IPS-11a (cell line): ENCODE measurements at regions not wholly inside any gene's neighbourhood (a gene's known extent, or its start where the extent isn't known, plus 50 kb on each side); places are given as distances from the start of the nearest gene placed in this dataset.
"Not testable (repeated sequence)": the region's sequence is repeated elsewhere in the genome, so short reads cannot be mapped to it uniquely, and the experiment has no call there.

Source experiments
- H3K4me3 ChIP-seq: one replicate; pipeline ENCODE4 v1.5.1; 2013; ENCODE audit warnings: low read depth, low read length, control low read depth

GRCh38 chr9:101893661-101894646 is 155.5 kb upstream of the GRIN3A start:
- H3K4me3 ChIP-seq: no peak overlapping the region

GRCh38 chr9:101881508-101881907 is 143.1 kb upstream of the GRIN3A start:
- H3K4me3 ChIP-seq: no peak overlapping the region

- H3K4me3 ChIP-seq: no peak overlapping the region
These were observed 142.4 kb upstream of the GRIN3A start for GRCh38 chr9:101880846-101881245.

- H3K4me3 ChIP-seq: no peak overlapping the region
These were observed 140.3 kb upstream of the GRIN3A start for GRCh38 chr9:101878734-101879133.

- H3K4me3 ChIP-seq: no peak overlapping the region
These were observed 139.0 kb upstream of the GRIN3A start for GRCh38 chr9:101877439-101877838.

- no peak overlapping the region for H3K4me3 ChIP-seq
These were observed 123.0 kb upstream of the GRIN3A start for GRCh38 chr9:101861472-101861871.

GRCh38 chr9:101860920-101861319 is 122.5 kb upstream of the GRIN3A start:
- H3K4me3 ChIP-seq: no peak overlapping the region

GRCh38 chr9:101859620-101860019 is 121.2 kb upstream of the GRIN3A start:
- no peak overlapping the region for H3K4me3 ChIP-seq

- H3K4me3 ChIP-seq: no peak overlapping the region
These were observed 119.6 kb upstream of the GRIN3A start for GRCh38 chr9:101858026-101858425.

GRCh38 chr9:101849102-101849707 is 110.8 kb upstream of the GRIN3A start:
- no peak overlapping the region for H3K4me3 ChIP-seq

- H3K4me3 ChIP-seq: no peak overlapping the region
These were observed 110.1 kb upstream of the GRIN3A start for GRCh38 chr9:101848485-101848919.

- H3K4me3 ChIP-seq: no peak overlapping the region
These were observed 107.7 kb upstream of the GRIN3A start for GRCh38 chr9:101846161-101846560.

- H3K4me3 ChIP-seq: no peak overlapping the region
These were observed 102.3 kb upstream of the GRIN3A start for GRCh38 chr9:101840694-101841188.

- not testable (repeated sequence) for H3K4me3 ChIP-seq
These were observed 100.5 kb upstream of the GRIN3A start for GRCh38 chr9:101838988-101839387.

- no peak overlapping the region for H3K4me3 ChIP-seq
These were observed 97.6 kb upstream of the GRIN3A start for GRCh38 chr9:101836021-101836420.

- H3K4me3 ChIP-seq: no peak overlapping the region
These were observed 94.0 kb upstream of the GRIN3A start for GRCh38 chr9:101832486-101832885.

GRCh38 chr9:101821450-101821849 is 83.0 kb upstream of the GRIN3A start:
- not testable (repeated sequence) for H3K4me3 ChIP-seq

GRCh38 chr9:101820983-101821382 is 82.5 kb upstream of the GRIN3A start:
- not testable (repeated sequence) for H3K4me3 ChIP-seq

- no peak overlapping the region for H3K4me3 ChIP-seq
These were observed 75.6 kb upstream of the GRIN3A start for GRCh38 chr9:101814064-101814463.

GRCh38 chr9:101807879-101808278 is 69.4 kb upstream of the GRIN3A start:
- not testable (repeated sequence) for H3K4me3 ChIP-seq

- H3K4me3 ChIP-seq: no peak overlapping the region
These were observed 57.6 kb upstream of the GRIN3A start for GRCh38 chr9:101796044-101796443.

GRCh38 chr9:101795147-101795546 is 56.7 kb upstream of the GRIN3A start:
- no peak overlapping the region for H3K4me3 ChIP-seq
